ENCODE measurements at regions not wholly inside any gene's neighbourhood (a gene's known extent, or its start where the extent isn't known, plus 50 kb on each side); places are given as distances from the start of the nearest gene placed in this dataset.
"Not testable (repeated sequence)": the region's sequence is repeated elsewhere in the genome, so short reads cannot be mapped to it uniquely, and the experiment has no call there.

DNA sequence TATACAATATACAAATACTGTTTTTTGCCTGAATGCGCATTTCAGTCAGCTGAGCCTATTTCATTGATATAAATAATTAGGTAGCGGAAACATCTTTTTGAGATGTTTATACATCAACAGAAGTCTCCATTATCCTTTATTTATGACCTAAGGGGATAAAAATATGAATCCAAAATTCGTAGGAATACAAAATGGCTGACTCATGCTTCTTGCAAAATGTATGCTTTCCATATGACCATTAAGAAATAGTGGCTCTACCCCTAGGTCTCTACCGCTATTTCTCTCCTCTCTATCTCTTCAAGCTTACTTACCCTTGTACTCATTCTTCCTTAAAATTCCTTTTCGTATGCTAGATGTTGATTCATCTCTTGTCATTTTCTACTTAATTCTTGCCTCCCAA is 338.4 kb upstream of the TMPRSS15 start:
- no TSS peak for BruUV-seq (replicated peaks)
- POLR2A ChIA-PET, result no interaction called here
- CTCF ChIA-PET (ENCODE audit: unreplicated experiment), result no interaction called here

DNA sequence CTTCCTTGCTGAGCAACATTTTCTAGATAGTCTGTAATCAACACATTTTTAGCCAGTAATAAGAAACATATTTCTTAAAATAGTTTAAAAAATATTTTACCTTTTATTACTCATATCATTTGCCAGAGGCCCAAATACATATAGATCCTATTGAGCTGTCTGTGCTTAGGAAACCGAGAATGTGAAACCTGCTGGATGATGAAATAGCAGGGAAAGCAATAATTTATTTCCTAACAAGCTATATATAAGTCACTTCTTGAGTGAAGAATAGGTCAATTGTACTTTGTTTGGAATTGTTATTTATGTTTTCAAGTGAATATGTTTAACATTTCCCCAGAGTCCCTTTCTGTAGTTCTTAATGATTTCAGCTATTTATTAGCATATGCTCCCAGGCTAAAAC is 339.9 kb upstream of the TMPRSS15 start:
- CTCF ChIA-PET (ENCODE audit: unreplicated experiment), result no interaction called here
- no peaks in the 10 kb centered on the region for H3K9me2 ChIP-seq (ENCODE audit: insufficient read depth, low read length)
- no peaks in the 10 kb centered on the region for H3K9me3 ChIP-seq (ENCODE audit: low read length)
- no peaks in the 10 kb centered on the region for H3K36me3 ChIP-seq (ENCODE audit: insufficient read depth, low read length)
- H3K79me2 ChIP-seq (ENCODE audit: insufficient read depth, low read depth, low read length), result no peaks in the 10 kb centered on the region
- no peak for DNase-seq (ENCODE audit: low spot score)
- H2AFZ ChIP-seq (ENCODE audit: low read length), result no peak overlapping the region
- TF ChIP-seq, protein P1, sequence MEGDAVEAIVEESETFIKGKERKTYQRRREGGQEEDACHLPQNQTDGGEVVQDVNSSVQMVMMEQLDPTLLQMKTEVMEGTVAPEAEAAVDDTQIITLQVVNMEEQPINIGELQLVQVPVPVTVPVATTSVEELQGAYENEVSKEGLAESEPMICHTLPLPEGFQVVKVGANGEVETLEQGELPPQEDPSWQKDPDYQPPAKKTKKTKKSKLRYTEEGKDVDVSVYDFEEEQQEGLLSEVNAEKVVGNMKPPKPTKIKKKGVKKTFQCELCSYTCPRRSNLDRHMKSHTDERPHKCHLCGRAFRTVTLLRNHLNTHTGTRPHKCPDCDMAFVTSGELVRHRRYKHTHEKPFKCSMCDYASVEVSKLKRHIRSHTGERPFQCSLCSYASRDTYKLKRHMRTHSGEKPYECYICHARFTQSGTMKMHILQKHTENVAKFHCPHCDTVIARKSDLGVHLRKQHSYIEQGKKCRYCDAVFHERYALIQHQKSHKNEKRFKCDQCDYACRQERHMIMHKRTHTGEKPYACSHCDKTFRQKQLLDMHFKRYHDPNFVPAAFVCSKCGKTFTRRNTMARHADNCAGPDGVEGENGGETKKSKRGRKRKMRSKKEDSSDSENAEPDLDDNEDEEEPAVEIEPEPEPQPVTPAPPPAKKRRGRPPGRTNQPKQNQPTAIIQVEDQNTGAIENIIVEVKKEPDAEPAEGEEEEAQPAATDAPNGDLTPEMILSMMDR (conservative IDR thresholded peaks at IDR 0.05; ENCODE audit: low read length), result no peak
- no peak for TF ChIP-seq EZH2phosphoT487 (IDR thresholded peaks at IDR 0.05; ENCODE audit: borderline replicate concordance, low read depth, low read length)
- no peaks in the 10 kb centered on the region for H4K20me1 ChIP-seq (ENCODE audit: insufficient read depth, low read length)
- intact Hi-C loops (cut with micrococcal nuclease; ENCODE audit: unreplicated experiment), result no loop called here
- H3K4me1 ChIP-seq (ENCODE audit: insufficient read depth, low read length, poor library complexity, severe bottlenecking), result no peaks in the 10 kb centered on the region
- no peak overlapping the region for H3K4me3 ChIP-seq (ENCODE audit: low read depth, low read length, poor library complexity, severe bottlenecking)
- POLR2A ChIA-PET, result interaction anchor here (0.7 kb wide), 1 partner anchor 168 kb away, joined by 3 read pairs; no protein-coding TSS in a partner anchor
- H3K4me2 ChIP-seq (ENCODE audit: low read length), result no peak overlapping the region
- H3K27ac ChIP-seq (ENCODE audit: low read depth, low read length, poor library complexity, severe bottlenecking), result no peak overlapping the region
- BruUV-seq (replicated peaks), result no TSS peak

More for the DNA sequence above, 338.4 kb upstream of the TMPRSS15 start:
- Histone ChIP-seq H3K4me2 (ENCODE audit: low read length) (no peak overlapping the region), H3K4me1 (ENCODE audit: insufficient read depth, low read length, poor library complexity, severe bottlenecking) (no peaks in the 10 kb centered on the region), H3K79me2 (ENCODE audit: insufficient read depth, low read depth, low read length) (no peaks in the 10 kb centered on the region), H3K27ac (ENCODE audit: low read depth, low read length, poor library complexity, severe bottlenecking) (no peak overlapping the region), H3K9me2 (ENCODE audit: insufficient read depth, low read length) (no peaks in the 10 kb centered on the region), H2AFZ (ENCODE audit: low read length) (no peak overlapping the region), H3K4me3 (ENCODE audit: low read depth, low read length, poor library complexity, severe bottlenecking) (no peak overlapping the region), H3K9me3 (ENCODE audit: low read length) (no peaks in the 10 kb centered on the region), H4K20me1 (ENCODE audit: insufficient read depth, low read length) (no peaks in the 10 kb centered on the region), H3K36me3 (ENCODE audit: insufficient read depth, low read length) (no peaks in the 10 kb centered on the region)
- DNase-seq (ENCODE audit: low spot score), result no peak
- TF ChIP-seq, protein P1 (conservative IDR thresholded peaks at IDR 0.05; ENCODE audit: low read length), result no peak
- TF ChIP-seq EZH2phosphoT487 (IDR thresholded peaks at IDR 0.05; ENCODE audit: borderline replicate concordance, low read depth, low read length), result no peak
- intact Hi-C loops (cut with micrococcal nuclease; ENCODE audit: unreplicated experiment), result no loop called here

GRCh38 chr21:18744840-18745239 is 341.3 kb upstream of the TMPRSS15 start:
- ChIA-PET POLR2A (no interaction called here), CTCF (ENCODE audit: unreplicated experiment) (no interaction called here)
- Histone ChIP-seq H3K4me2 (ENCODE audit: low read length) (no peak overlapping the region), H3K4me3 (ENCODE audit: low read depth, low read length, poor library complexity, severe bottlenecking) (no peak overlapping the region), H3K4me1 (ENCODE audit: insufficient read depth, low read length, poor library complexity, severe bottlenecking) (no peaks in the 10 kb centered on the region), H3K79me2 (ENCODE audit: insufficient read depth, low read depth, low read length) (no peaks in the 10 kb centered on the region), H2AFZ (ENCODE audit: low read length) (no peak overlapping the region), H3K9me2 (ENCODE audit: insufficient read depth, low read length) (no peaks in the 10 kb centered on the region), H3K27ac (ENCODE audit: low read depth, low read length, poor library complexity, severe bottlenecking) (no peak overlapping the region), H3K9me3 (ENCODE audit: low read length) (no peaks in the 10 kb centered on the region), H4K20me1 (ENCODE audit: insufficient read depth, low read length) (no peaks in the 10 kb centered on the region), H3K36me3 (ENCODE audit: insufficient read depth, low read length) (no peaks in the 10 kb centered on the region)
- intact Hi-C loops (cut with micrococcal nuclease; ENCODE audit: unreplicated experiment), result no loop called here
- no peak for DNase-seq (ENCODE audit: low spot score)
- BruUV-seq (replicated peaks), result no TSS peak
- TF ChIP-seq, protein P1 (conservative IDR thresholded peaks at IDR 0.05; ENCODE audit: low read length), result no peak
- TF ChIP-seq EZH2phosphoT487 (IDR thresholded peaks at IDR 0.05; ENCODE audit: borderline replicate concordance, low read depth, low read length), result no peak

DNA sequence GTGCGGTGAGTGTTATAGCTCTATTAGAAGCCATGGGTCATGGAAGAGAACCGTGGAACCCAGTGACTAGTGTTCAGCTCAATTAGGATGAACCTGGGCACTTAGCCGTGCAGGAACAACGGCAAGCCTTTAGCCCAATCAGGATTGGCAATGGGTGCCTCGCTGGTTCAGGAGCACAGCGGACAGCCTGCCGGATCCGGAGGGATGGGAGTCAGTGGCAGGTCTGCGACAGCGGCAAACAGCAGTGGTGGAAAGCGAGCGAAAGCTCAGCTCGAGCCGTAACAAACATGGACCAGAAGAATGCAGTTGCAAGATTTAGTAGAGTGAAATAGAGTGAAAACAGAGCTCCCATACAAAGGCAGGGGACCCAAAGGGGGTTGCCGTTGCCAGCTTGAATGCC is 349.3 kb upstream of the TMPRSS15 start:
- H3K27ac ChIP-seq (ENCODE audit: low read depth, low read length, poor library complexity, severe bottlenecking); H4K20me1 ChIP-seq (ENCODE audit: insufficient read depth, low read length); H2AFZ ChIP-seq (ENCODE audit: low read length); intact Hi-C loops (cut with micrococcal nuclease; ENCODE audit: unreplicated experiment); CTCF ChIA-PET (ENCODE audit: unreplicated experiment); POLR2A ChIA-PET; H3K9me3 ChIP-seq (ENCODE audit: low read length); H3K9me2 ChIP-seq (ENCODE audit: insufficient read depth, low read length); H3K4me1 ChIP-seq (ENCODE audit: insufficient read depth, low read length, poor library complexity, severe bottlenecking); DNase-seq (ENCODE audit: low spot score); H3K4me2 ChIP-seq (ENCODE audit: low read length); H3K79me2 ChIP-seq (ENCODE audit: insufficient read depth, low read depth, low read length); BruUV-seq (replicated peaks); H3K4me3 ChIP-seq (ENCODE audit: low read depth, low read length, poor library complexity, severe bottlenecking); H3K36me3 ChIP-seq (ENCODE audit: insufficient read depth, low read length): not testable (repeated sequence)

GRCh38 chr21:18756272-18756671 is 352.7 kb upstream of the TMPRSS15 start:
- intact Hi-C loops (cut with micrococcal nuclease; ENCODE audit: unreplicated experiment); POLR2A ChIA-PET; DNase-seq (ENCODE audit: low spot score); H3K4me1 ChIP-seq (ENCODE audit: insufficient read depth, low read length, poor library complexity, severe bottlenecking); H3K4me3 ChIP-seq (ENCODE audit: low read depth, low read length, poor library complexity, severe bottlenecking); CTCF ChIA-PET (ENCODE audit: unreplicated experiment); H2AFZ ChIP-seq (ENCODE audit: low read length); H3K9me3 ChIP-seq (ENCODE audit: low read length); H3K79me2 ChIP-seq (ENCODE audit: insufficient read depth, low read depth, low read length); H3K27ac ChIP-seq (ENCODE audit: low read depth, low read length, poor library complexity, severe bottlenecking); H3K9me2 ChIP-seq (ENCODE audit: insufficient read depth, low read length); H3K36me3 ChIP-seq (ENCODE audit: insufficient read depth, low read length); H3K4me2 ChIP-seq (ENCODE audit: low read length); H4K20me1 ChIP-seq (ENCODE audit: insufficient read depth, low read length); BruUV-seq (replicated peaks): not testable (repeated sequence)

Data from OCI-LY7 (cell line).